Gastrocnemius medialis (tissue), 4 donors: ENCODE measurements at regions not wholly inside any gene's neighbourhood (a gene's known extent, or its start where the extent isn't known, plus 50 kb on each side); places are given as distances from the start of the nearest gene placed in this dataset.
A peak's percentile ranks its signal among the peaks of the same experiment; 100 is the strongest.
"Not testable (repeated sequence)": the region's sequence is repeated elsewhere in the genome, so short reads cannot be mapped to it uniquely, and the experiment has no call there.

ENCODE experiments used
- ATAC-seq, 2 donors: fragments of 150-250 bp; one replicate each; pipeline ENCODE4 v1.9.1; 2016
- DNase-seq, 2 donors: peaks; one replicate each; pipeline ENCODE4 v3.0.0-alpha.2; 2019
- H3K27ac ChIP-seq, 4 donors: fragments of 200-600 bp; sonication (generic); 1 replicate in 1 of 4; 2 replicates in 3 of 4; pipeline ENCODE4 v1.5.1; 2016 to 2018; ENCODE audit warnings: mild to moderate bottlenecking in 2 of 4, moderate library complexity in 1 of 4
- H3K27me3 ChIP-seq, 3 donors: fragments of 200-600 bp; sonication (generic) in 2 of 3; 1 replicate in 1 of 3; 2 replicates in 2 of 3; pipeline versions ENCODE4 v1.5.1 to v1.6.0; 2016 to 2019; ENCODE audit warnings: mild to moderate bottlenecking in 1 of 3, moderate library complexity in 1 of 3
- H3K36me3 ChIP-seq, 2 donors: fragments of 200-600 bp; sonication (generic) in 1 of 2; one replicate each; pipeline ENCODE4 v1.5.1; 2017 to 2018
- H3K4me1 ChIP-seq, 2 donors: fragments of 200-600 bp; sonication (generic) in 1 of 2; one replicate each; pipeline ENCODE4 v1.5.1; 2016 to 2017; ENCODE audit warnings: mild to moderate bottlenecking in 2 of 2
- H3K4me3 ChIP-seq, 4 donors: fragments of 200-600 bp; sonication (generic) in 3 of 4; 1 replicate in 1 of 4; 2 replicates in 3 of 4; pipeline ENCODE4 v1.5.1; 2016 to 2019; ENCODE audit warnings: mild to moderate bottlenecking in 2 of 4
- H3K9me3 ChIP-seq, 3 donors: fragments of 200-600 bp; sonication (generic) in 2 of 3; 1 replicate in 1 of 3; 2 replicates in 2 of 3; pipeline ENCODE4 v1.5.1; 2016 to 2019
- POLR2A ChIP-seq, 2 donors: fragments of 450-650 bp; IDR thresholded peaks; one replicate each; pipeline ENCODE4 v1.6.1; 2017; ENCODE audit warnings: antibody characterized with exemption in 2 of 2, mild to moderate bottlenecking in 2 of 2, moderate library complexity in 2 of 2
- in situ Hi-C, 4 donors: fragments of 200-750 bp; cut with MboI; loops; one replicate each; pipeline versions ENCODE4 v1.15.0 to v1.8.0; 2017; ENCODE audit warnings: low sequenced_read_pairs in 4 of 4
- intact Hi-C: fragments of 100-400 bp; cut with DNase I; formaldehyde crosslinking; loops from one replicate; pipeline ENCODE4 v1.15.1; 2023; ENCODE audit warnings: low total_unique reads
- TF ChIP-seq, protein P1 (sequence below), 5 experiments: fragments of 450-650 bp in 3 of 5; fragments of 200-600 bp in 2 of 5; sonication (generic) in 2 of 5; IDR thresholded peaks in 4 of 5; conservative IDR thresholded peaks in 1 of 5; 1 replicate in 4 of 5; 2 replicates in 1 of 5; pipeline ENCODE4 v1.5.1; 2016 to 2019; ENCODE audit warnings: antibody characterized with exemption in 5 of 5, mild to moderate bottlenecking in 3 of 5, moderate library complexity in 3 of 5

- intact Hi-C loops, result no loop called here
- TF ChIP-seq, protein P1, sequence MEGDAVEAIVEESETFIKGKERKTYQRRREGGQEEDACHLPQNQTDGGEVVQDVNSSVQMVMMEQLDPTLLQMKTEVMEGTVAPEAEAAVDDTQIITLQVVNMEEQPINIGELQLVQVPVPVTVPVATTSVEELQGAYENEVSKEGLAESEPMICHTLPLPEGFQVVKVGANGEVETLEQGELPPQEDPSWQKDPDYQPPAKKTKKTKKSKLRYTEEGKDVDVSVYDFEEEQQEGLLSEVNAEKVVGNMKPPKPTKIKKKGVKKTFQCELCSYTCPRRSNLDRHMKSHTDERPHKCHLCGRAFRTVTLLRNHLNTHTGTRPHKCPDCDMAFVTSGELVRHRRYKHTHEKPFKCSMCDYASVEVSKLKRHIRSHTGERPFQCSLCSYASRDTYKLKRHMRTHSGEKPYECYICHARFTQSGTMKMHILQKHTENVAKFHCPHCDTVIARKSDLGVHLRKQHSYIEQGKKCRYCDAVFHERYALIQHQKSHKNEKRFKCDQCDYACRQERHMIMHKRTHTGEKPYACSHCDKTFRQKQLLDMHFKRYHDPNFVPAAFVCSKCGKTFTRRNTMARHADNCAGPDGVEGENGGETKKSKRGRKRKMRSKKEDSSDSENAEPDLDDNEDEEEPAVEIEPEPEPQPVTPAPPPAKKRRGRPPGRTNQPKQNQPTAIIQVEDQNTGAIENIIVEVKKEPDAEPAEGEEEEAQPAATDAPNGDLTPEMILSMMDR (IDR thresholded peaks at IDR 0.05 in 4 of 5, conservative IDR thresholded peaks at IDR 0.05 in 1 of 5), result no peak
- no peak for TF ChIP-seq POLR2A (IDR thresholded peaks at IDR 0.05)
- ATAC-seq, result no peak
- H3K36me3 ChIP-seq, result no peaks in the 10 kb centered on the region
- in situ Hi-C loops, result no loop called here
- H3K4me1 ChIP-seq, result no peaks in the 10 kb centered on the region
- no peaks in the 10 kb centered on the region for H3K9me3 ChIP-seq
- H3K27ac ChIP-seq, result no peak overlapping the region
- DNase-seq, result no peak
- H3K4me3 ChIP-seq, result no peak overlapping the region
- no peaks in the 10 kb centered on the region for H3K27me3 ChIP-seq
Measured at GRCh38 chr3:20935791-20936190, 749.8 kb upstream of the SGO1 start.

DNA sequence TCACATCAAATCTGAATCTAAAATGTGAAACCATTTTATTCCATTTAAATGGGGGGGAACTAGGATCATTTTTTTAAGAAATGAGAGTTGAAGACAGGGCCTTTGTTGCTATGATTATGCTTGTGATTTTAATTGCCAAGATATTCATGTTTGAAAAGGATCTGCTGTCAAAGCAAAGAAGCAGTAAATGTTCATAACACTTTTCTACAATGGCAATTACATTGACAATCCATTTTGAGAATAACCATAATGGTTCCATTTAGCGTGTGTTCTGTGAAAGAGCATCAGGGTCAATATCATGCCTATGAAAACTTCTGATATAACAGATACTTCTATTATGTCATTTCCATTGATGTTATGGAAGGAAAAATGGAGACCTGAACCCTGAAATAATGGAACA is 745.8 kb upstream of the SGO1 start:
- no peak for DNase-seq
- intact Hi-C loops, result no loop called here
- TF ChIP-seq, protein P1 (IDR thresholded peaks at IDR 0.05 in 4 of 5, conservative IDR thresholded peaks at IDR 0.05 in 1 of 5), result no peak
- no peak for TF ChIP-seq POLR2A (IDR thresholded peaks at IDR 0.05)
- H3K4me1 ChIP-seq, result no peaks in the 10 kb centered on the region
- H3K4me3 ChIP-seq, result no peak overlapping the region
- H3K27ac ChIP-seq, result no peak overlapping the region
- no peaks in the 10 kb centered on the region for H3K36me3 ChIP-seq
- in situ Hi-C loops, result no loop called here
- H3K27me3 ChIP-seq, result no peaks in the 10 kb centered on the region
- no peak for ATAC-seq
- H3K9me3 ChIP-seq, result no peaks in the 10 kb centered on the region

GRCh38 chr3:20930034-20930433 is 744.0 kb upstream of the SGO1 start:
- no peak for DNase-seq
- intact Hi-C loops (no loop called here), in situ Hi-C loops (no loop called here)
- Histone ChIP-seq H3K4me3 (no peak overlapping the region), H3K36me3 (no peaks in the 10 kb centered on the region), H3K27me3 (no peaks in the 10 kb centered on the region), H3K27ac (no peak overlapping the region), H3K4me1 (no peaks in the 10 kb centered on the region), H3K9me3 (no peaks in the 10 kb centered on the region)
- ATAC-seq, result no peak
- TF ChIP-seq, protein P1 (IDR thresholded peaks at IDR 0.05 in 4 of 5, conservative IDR thresholded peaks at IDR 0.05 in 1 of 5), result peak in 1 of 5 experiments; percentile 27
- TF ChIP-seq POLR2A (IDR thresholded peaks at IDR 0.05), result no peak

- DNase-seq (no peak), ATAC-seq (no peak)
- in situ Hi-C loops (no loop called here), intact Hi-C loops (no loop called here)
- TF ChIP-seq, protein P1 (IDR thresholded peaks at IDR 0.05 in 4 of 5, conservative IDR thresholded peaks at IDR 0.05 in 1 of 5), result no peak
- no peak for TF ChIP-seq POLR2A (IDR thresholded peaks at IDR 0.05)
- no peaks in the 10 kb centered on the region for H3K27me3 ChIP-seq
- no peak overlapping the region for H3K27ac ChIP-seq
- H3K36me3 ChIP-seq, result no peaks in the 10 kb centered on the region
- H3K4me3 ChIP-seq, result no peak overlapping the region
- H3K9me3 ChIP-seq, result no peaks in the 10 kb centered on the region
- no peaks in the 10 kb centered on the region for H3K4me1 ChIP-seq
Measured at GRCh38 chr3:20924646-20925385, 738.8 kb upstream of the SGO1 start.

GRCh38 chr3:20921112-20921511 is 735.1 kb upstream of the SGO1 start:
- DNase-seq, H3K9me3 ChIP-seq, H3K4me1 ChIP-seq, ATAC-seq, H3K4me3 ChIP-seq, in situ Hi-C loops, H3K36me3 ChIP-seq, H3K27me3 ChIP-seq, intact Hi-C loops, H3K27ac ChIP-seq: not testable (repeated sequence)
